Right lung (tissue), 2 donors: ENCODE measurements at regions not wholly inside any gene's neighbourhood (a gene's known extent, or its start where the extent isn't known, plus 50 kb on each side); places are given as distances from the start of the nearest gene placed in this dataset.

Experiments used
- DNase-seq, 2 donors: peaks; one replicate each; pipeline ENCODE4 v3.0.0-alpha.2; 2013

DNA sequence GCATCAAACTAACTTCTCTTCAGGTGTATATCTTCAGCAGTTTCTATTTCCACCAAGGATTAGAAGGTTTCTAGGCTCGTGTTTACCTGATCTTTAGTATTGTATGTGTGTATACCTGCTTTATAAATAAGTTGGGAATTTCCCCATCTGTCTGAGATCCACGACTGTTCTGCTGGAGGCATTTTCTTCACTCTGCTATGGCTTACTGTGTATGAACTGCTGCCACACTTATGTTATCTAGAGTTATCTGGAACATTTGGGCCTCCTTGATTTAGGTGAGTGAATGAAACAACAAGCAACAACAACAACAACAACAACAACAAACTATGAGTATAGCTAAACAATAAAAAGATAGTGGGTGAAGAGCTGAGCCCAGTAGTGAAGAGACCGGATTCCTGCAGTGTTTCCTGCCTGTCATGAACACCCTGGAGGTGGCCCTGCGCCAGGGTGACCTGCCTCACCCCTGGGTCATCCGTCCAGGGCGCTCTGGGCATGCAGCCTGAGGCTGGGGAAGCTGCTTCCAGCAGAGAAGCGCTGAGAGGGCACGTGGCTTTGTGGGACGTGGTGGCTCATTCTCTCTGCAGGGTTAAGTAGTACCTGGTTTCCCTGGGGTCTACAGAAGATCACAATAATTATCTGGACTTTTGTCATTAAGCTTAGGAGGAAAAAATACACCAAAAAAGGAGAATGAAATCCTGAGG, 56.1 kb upstream of the GATA6 start:
- no peak for DNase-seq

DNA sequence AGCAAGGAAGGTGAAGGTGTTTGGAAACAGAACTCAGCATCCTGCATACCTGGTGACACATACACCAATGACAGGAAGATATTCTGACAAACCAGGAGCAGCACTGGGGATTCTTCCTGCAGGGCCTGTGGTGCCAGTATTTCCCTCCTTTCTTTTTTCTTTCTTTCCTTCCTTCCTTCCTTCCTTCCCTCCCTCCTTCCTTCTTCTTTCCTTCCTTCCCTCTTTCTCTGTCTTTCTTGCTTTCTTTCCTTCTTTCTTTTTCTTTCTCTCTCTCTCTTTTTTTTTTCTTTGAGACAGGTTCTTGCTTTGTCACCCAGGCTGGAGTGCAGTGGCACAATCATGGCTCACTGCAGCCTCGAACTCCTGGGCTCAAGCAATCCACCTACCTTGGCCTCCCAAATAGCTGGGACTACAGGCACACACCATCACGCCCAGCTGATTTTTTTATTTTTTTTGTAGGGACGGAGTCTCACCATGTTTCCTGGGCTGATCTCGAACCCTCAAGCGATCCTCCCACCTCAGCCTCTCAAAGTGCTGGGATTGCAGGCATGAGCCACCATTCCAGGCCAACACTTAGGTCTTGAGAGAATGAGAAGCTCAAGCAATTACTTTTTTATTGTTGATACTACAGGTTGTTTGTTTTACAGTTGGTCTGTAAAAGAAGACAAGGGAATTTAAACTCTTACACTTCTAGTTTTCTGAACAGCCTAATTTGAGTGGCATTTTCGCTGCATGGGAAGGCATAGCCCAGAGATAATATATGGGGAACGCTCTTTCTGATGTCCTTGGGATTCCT, 54.7 kb upstream of the GATA6 start:
- no peak for DNase-seq

DNA sequence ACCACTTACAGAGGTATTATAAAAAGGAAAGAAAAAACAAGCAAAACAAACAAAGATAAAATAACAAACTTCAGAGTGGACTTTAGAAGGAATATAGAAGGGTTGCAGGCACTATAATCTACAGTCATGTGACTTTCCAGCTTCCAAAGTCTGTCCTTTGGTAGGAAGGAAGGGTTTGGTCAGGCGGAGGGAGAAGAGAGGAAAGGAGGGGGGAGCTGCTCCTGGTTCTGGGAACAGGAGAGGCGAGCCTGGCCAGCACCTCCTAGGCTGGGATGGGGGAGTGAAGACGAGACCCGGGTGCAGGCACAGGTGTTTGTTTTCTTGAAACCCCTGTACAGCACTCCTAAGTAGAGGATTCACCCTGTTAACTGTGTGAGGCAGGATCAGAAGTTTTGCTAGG, 53.8 kb upstream of the GATA6 start:
- no peak for DNase-seq
